ENCODE measurements at regions not wholly inside any gene's neighbourhood (a gene's known extent, or its start where the extent isn't known, plus 50 kb on each side); places are given as distances from the start of the nearest gene placed in this dataset.

GRCh38 chr2:156697906-156698305 is 261.7 kb downstream of the GPD2 start:
- no peak for DNase-seq (ENCODE audit: low spot score)

- no peak for DNase-seq (ENCODE audit: low spot score)
Observed at GRCh38 chr2:156700681-156701080, 264.5 kb downstream of the GPD2 start.

GRCh38 chr2:156702541-156702940 is 266.4 kb downstream of the GPD2 start:
- DNase-seq (ENCODE audit: low spot score), result no peak

- no peak for DNase-seq (ENCODE audit: low spot score)
Observed at GRCh38 chr2:156703642-156704041, 267.5 kb downstream of the GPD2 start.

DNA sequence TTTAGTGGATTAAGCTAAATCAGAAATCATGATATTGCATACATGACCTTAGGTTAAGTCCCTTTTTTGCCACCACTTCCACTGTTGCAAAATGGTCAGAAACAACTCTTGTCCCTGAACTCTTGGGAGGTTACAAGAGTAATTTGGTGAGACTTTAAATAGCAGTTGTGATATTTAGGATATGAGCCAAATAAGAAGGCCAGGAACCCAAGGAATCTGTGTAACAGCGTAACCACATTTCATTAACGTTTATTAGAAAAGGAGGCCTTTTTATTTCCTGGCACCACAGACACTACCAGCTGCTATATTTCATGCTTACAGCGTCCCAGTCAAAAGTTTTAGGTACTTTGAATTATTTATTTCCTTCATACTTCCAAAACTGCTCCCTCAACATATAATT is 268.0 kb downstream of the GPD2 start:
- DNase-seq (ENCODE audit: low spot score), result no peak

- no peak for DNase-seq (ENCODE audit: low spot score)
Observed at GRCh38 chr2:156704617-156705016, 268.4 kb downstream of the GPD2 start.

- DNase-seq (ENCODE audit: low spot score), result no peak
Observed at GRCh38 chr2:156706576-156706975, 270.4 kb downstream of the GPD2 start.

GRCh38 chr2:156708051-156708450 is 271.9 kb downstream of the GPD2 start:
- no peak for DNase-seq (ENCODE audit: low spot score)

DNA sequence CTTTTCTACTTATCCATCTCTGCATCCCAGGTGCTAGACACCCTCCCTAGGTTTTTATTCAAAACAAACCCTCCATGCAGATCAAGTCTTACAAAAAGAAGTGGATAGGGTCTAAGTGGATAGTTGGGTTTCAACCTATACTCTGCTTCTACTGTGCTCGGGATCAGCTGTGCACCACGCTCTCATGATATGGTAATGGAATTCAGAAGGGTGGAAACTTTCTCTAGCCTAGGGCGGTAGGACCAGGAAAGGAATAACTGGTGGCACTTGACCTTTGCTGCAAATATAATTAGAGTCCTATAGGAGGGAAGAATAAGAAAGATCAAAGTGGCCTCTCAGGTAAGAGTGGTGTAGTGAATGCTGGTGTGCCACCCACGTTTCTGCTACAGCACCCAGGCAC is 272.9 kb downstream of the GPD2 start:
- no peak for DNase-seq (ENCODE audit: low spot score)

GRCh38 chr2:156719036-156719435 is 282.9 kb downstream of the GPD2 start:
- no peak for DNase-seq (ENCODE audit: low spot score)

GRCh38 chr2:156727867-156728266 is 291.7 kb downstream of the GPD2 start:
- no peak for DNase-seq (ENCODE audit: low spot score)

- no peak for DNase-seq (ENCODE audit: low spot score)
Observed at GRCh38 chr2:156728328-156728727, 292.1 kb downstream of the GPD2 start.

DNA sequence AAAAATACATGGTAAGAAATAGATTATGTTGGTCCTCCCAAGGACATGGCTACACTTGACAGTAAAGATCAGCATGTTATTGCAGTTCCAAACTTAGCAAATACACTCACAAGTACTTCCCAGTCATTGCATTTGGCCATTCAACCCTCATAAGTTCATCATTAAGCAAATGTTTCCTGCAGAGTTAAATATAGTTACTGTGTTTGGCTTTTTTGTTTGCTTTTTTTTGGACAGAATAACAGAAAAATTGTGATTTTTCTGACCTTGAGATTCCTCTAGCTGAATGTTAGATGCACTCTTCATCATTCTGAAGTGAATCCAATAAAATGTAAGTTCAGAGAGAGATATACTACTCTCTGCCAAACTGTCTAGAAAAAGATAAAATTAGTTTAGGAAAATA is 295.3 kb downstream of the GPD2 start:
- DNase-seq (ENCODE audit: low spot score), result no peak

DNA sequence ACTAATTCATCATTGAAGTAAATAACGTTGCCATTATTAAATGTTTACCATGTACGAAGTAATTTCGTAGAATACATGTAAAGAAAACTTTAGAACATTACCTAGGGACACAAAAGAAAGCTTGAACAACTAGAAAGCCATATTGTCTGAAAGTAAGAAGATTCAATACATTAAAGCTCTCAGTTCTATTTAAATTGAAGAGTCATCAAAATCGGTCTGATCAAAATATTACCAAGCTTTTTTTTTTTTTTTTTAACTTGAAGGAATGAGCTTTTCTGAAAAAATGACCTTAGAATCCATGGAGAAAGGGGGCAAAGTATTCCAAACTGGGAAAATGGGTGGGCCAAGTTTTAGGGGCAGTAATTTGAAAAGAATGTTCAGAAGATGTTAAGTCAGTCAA is 300.8 kb downstream of the GPD2 start:
- DNase-seq (ENCODE audit: low spot score), result no peak

GRCh38 chr2:156739301-156739700 is 303.1 kb downstream of the GPD2 start:
- DNase-seq (ENCODE audit: low spot score), result no peak

DNA sequence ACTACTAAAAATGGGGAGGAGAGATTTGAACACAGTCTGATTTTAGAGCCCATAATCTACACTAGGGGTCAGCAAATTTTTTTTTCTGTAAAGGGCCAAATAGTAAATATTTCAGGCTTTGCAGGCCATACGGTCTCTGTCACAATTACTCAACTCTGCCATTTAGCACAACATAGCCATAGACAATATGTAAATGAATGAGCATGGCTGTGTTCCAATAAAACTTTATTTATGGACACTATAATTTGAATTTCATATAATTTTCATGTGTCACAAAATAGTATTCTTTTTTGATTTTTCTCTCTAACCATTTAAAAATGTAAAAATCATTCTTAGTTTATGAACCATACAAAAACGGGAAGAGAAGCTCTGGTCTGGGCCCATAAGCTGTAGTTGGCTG is 309.4 kb downstream of the GPD2 start:
- no peak for DNase-seq (ENCODE audit: low spot score)

DNA sequence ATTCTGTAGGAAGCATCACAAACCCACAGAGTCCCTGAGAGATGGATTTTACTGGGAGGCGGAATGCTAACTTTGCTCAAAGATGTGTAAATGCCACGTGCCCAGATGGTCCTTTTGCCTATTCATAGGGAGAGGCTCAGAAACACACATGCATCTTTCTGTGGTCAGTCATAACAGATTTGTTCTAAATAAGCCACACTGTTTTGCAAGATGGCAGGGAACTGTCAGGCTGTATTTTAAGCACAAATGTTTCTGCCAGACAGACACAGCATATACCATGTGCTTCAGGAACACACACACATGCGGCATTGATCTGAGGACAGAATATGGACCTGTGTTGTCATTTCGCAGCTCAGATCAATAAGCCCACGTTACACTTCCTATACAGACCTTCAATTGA is 312.0 kb downstream of the GPD2 start:
- no peak for DNase-seq (ENCODE audit: low spot score)

- no peak for DNase-seq (ENCODE audit: low spot score)
Observed at GRCh38 chr2:156752042-156752441, 315.9 kb downstream of the GPD2 start.

DNA sequence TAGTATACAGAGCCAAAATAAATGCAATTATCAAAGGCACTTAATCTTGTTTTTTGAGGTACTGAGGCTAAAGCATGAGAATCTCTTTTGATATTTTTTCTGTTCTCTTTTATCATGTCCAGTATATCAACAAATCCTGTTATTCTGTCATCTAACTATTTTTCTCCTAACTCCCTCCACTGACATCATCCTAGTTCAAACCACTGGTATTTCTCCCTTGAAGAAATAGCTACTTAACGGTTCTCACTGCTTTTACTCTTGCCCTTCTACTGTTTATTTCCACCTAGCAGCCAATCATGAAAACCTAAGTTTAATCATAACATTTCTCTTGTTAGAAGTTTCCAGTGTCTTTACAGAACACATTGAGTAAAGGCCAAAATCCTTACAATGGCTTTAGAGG is 317.6 kb downstream of the GPD2 start:
- no peak for DNase-seq (ENCODE audit: low spot score)

- no peak for DNase-seq (ENCODE audit: low spot score)
Observed at GRCh38 chr2:156756516-156756915, 320.3 kb downstream of the GPD2 start.

- no peak for DNase-seq (ENCODE audit: low spot score)
Observed at GRCh38 chr2:156763174-156763573, 327.0 kb downstream of the GPD2 start.

DNA sequence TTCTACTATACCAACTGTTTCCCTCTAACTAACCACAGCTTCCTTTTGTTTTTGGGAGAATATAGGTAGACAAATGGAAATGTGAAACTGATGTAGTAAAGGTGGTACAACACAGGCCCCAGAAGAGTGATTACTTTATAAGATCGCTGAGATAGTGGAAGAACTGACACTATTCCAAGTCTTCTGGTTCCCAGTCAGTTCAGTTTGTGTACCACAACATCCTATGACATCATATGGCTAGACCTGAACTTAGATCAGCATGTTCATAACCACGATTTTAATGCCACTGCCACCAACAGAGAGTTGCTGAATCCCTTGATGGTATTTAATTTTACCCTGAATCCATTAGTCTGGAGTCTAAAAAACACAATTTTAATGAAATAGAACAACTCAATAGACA is 328.9 kb downstream of the GPD2 start:
- DNase-seq (ENCODE audit: low spot score), result no peak

- no peak for DNase-seq (ENCODE audit: low spot score)
Observed at GRCh38 chr2:156765450-156765849, 329.3 kb downstream of the GPD2 start.

GRCh38 chr2:156769802-156770201 is 333.6 kb downstream of the GPD2 start:
- DNase-seq (ENCODE audit: low spot score), result no peak

- no peak for DNase-seq (ENCODE audit: low spot score)
Observed at GRCh38 chr2:156778916-156779315, 342.7 kb downstream of the GPD2 start.
